ENCODE measurements at regions not wholly inside any gene's neighbourhood (a gene's known extent, or its start where the extent isn't known, plus 50 kb on each side); places are given as distances from the start of the nearest gene placed in this dataset.
"Not testable (repeated sequence)": the region's sequence is repeated elsewhere in the genome, so short reads cannot be mapped to it uniquely, and the experiment has no call there.

DNA sequence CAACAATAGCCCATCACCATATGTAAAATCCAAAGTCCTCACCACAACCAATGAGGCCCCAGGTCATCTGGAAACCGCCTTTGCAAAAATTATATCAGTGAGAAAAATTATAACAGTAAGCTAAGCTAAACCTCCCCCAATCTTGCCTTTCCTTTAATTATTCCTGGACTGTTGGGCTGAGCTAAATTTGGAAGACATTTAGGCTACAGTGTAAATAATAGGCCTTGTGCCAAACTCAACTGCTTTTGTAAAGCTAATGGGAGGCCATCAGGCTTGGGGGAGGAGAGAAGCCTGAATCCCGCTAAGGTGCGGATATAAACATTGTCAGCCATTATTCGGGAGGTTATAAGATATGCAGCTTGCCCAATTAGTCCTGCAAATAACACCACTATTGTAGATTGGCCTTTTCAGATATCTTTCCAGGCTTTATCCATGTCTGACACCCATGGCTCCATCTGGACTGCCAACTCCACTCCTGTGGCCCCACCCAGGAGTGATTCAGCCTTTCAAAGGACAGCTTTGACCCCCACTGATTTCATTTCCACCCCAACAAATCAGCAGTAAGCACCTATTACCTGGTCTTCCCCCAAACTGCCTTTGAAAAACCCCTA lies 53.0 kb upstream of the CA12 start:
- no peak for FAIRE-seq

DNA sequence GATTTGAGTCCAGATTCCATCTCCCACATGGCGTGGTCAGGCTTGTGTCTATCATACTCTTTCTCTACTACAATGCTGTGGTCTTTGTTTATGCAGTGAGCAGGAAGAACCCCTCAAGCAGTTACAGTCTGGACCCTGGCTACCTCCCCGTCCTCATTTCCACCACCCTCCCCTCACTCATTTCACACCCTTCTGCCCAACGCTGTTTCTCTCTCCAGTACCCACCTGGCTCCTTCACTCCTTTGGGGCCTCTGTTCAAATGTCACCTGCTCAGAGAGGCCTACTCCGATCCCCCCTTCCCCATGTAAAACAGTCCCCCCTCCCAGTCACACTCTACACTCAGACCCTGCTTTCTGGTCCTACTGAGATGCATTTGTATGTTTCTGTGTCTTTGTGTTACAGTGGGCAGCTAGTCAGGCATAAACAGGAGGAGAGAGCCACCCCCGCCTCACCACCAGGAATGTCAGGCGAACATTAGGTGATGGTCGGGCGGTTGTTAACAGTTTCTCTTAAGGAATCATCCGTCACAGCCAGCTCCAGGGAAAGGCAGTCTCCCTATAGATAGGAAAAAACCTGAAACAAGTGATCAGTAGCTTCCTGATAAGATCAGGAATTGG lies 53.7 kb upstream of the CA12 start:
- no peak for FAIRE-seq

GRCh38 chr15:63436341-63436740 lies 54.7 kb upstream of the CA12 start:
- FAIRE-seq, result no peak

DNA sequence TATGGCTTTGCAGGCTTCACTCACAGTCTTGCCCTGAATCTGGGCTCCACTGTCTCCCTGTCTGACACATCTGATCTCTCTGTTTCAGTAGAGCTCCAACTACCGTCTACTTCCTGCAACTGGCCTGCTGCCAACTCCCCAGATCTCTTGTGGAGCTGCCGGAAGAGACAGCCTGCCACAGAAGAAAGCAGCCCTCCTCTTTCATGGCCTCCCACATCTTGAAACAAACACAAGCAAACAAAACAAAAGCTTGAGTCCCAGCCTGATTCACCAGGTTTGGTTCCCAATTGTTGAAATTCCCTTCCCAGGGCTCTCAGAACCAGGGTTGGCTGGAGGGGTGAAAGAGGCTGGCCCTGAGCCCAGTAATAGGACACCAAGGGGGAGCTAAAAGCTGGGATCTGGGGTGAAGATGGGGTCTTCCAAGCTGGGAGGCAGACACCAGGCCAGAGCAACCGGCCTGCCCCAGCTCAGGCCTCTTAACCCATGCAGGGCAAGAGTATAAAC lies 55.3 kb upstream of the CA12 start:
- peak; percentile 13 for FAIRE-seq

DNA sequence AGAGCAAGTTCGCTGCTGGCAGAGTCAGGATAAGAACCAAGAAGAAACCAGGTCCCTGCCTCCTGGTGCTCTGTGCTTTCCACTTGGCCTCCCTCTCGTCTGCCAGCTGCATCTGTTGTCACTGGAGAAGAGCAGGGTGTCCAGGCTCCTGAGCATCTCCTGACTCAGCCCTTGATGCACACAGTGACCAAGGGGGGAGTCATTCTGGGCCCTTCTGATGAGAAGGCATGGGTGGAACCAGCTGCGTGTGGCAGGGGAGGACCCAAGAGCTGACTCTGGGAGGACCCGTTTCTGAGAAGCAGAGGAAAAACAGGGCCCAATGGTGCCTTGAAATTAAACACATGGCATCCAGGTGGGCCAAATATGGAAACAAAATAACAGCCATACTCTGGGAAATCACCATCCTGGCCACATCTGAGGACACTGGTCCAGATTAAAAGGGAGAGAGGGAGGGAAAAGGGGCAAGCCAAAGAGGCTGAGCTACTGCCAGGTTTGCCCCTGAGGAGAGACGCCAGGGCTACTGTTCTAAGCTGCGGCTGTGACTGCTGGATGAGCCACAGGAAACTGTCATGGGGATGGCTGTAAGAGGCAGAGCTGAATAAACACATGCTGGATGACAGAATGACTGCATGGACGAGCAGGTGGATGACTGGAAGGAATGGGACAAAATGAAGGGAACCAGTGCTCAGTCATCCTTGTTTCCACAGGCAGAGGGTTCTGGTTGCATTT lies 58.1 kb upstream of the CA12 start:
- FAIRE-seq, result no peak

DNA sequence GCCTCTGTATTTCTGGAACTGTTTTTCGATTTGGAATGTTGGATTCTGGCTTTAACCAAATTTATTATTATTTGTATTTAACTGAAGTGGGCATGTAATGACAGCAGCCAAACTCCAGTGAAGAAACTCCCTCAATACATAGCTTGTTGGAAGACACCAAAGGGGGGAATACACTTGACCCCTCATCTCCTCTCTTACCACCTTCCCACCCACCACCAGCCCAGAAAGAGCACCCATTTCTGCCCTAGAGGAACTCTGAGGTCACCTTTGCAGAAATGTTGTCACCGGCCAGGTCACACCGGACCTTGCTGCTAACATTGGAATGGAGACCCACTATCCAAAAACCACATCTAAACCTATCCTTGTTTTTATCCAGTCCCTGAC lies 58.6 kb upstream of the CA12 start:
- FAIRE-seq, result no peak

DNA sequence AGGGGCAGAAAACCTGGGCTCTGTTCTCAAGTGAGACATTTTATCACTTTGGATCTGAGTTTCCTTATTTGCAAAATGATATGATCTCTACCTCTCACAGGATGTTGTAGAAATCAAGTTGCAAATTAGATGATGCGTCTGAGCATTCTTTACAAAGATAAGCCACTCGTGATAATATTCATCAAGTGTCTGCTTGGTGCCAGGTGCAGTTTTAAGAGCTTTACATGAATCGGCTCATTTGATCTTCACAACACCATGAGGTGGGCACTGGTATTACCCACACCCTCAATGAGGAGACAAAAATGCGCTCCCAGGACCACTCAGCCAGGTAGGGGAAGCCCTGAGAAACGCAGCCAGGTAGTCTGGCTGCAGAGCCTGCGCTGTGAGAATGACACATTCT lies 59.1 kb upstream of the CA12 start:
- FAIRE-seq, result no peak

GRCh38 chr15:63441266-63441665 lies 59.6 kb upstream of the CA12 start:
- FAIRE-seq, result no peak

DNA sequence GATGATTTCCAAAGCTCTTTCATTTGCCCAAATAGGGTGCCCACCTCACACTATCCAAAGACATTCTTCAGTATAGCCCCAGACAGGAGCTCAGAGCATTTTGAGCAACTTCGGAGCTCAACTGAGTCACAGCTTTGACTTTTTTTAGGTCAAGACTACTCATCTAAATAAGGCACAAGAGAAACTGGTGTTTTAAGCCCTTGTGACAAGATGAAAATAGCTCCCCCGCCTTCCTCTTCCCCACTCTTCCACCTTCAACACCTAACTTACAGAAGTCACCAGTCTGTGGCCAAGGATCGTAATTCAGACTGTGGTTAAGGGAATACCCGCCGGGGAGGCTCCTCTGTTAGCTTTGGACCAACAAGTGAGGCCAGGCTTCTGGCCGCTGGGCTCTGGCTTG lies 60.4 kb upstream of the CA12 start:
- FAIRE-seq, result no peak

DNA sequence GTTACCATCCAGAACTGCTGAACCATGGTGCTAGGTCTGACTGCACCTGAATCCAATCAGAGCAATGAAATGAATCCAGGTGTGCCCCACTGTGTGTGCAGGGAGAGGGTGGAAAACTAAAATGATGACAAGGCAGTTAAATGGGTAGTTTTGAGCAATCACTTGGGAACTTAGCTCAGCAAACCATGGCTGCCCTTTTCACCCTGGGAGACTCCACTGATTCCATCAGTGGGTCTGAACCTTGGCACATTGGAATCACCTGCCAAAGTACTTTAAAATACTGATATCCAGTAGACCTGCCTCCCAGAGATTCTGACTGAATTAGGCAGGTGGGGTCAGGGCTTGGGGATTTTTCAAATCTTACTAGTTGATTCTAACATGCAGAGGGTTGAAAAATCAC lies 59.8 kb upstream of the USP3 start:
- no peak for FAIRE-seq

DNA sequence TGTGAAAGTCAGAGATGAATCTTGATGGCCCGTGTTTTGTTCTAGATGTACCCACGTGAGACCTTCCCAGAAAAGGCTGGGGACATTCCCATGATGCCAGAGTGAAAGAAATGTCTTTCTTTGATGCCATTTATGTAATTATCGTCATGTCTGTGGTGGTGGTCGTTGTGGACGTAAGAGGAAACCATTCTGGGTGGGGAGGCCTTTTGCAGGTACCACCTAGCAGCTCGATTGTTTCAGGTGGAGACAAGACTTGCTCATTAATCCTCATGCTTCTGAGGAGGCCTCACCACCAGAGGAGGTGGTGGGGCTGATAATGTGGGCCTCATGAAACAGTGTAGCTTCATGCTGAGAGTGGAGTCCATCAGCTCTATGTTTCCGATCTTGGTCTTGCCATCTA lies 58.1 kb upstream of the USP3 start:
- no peak for FAIRE-seq

DNA sequence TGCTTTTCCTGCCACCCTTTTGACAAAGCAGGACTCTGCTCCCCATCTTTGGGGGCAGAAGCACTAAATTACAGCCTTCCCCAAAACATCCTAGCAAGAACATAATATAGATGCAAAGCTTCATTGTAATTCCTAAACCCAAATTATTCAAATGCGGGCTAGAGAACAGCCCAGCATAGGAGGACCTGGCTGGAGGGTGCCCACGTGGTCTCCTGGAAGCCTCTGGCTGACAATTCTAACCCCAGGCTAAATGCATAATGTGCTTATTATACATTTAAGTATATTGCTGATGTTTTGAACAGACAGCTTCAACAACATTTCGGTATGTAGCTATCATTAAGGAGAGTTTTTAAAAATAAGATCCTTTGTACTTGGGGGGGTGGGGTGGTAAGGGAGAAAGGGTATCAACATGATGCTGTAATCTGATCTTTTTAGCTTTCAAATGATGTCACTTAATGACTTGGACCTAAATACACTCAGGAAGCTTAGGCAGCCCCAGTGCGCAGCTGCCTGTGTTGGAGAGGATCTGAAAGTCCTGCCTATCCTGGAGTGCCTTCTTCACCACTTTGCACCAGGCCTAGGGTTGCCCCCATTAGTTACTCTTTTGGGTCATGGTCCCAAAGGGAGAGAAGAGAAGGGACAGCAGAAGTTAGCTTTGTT lies 57.2 kb upstream of the USP3 start:
- no peak for FAIRE-seq

DNA sequence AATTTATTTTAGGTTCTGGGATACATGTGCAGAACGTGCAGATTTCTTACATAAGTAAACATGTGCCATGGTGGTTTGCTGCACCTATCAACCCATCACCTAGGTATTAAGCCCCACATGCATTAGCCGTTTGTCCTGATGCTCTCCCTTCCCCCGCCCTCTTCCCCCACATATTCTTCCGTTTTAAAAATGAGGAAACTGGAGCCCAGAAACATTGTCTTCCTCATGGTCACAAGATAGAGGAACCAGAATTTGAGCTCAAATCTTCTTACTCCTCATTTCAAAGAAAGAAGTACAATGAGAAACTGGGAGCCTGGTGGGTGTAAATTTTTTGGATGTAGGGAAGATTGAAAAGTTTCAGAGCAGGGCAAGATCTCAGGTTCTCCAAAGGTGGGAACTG lies 56.1 kb upstream of the USP3 start:
- no peak for FAIRE-seq

- not testable (repeated sequence) for FAIRE-seq
Measured at GRCh38 chr15:63448872-63449555, 55.4 kb upstream of the USP3 start.

- no peak for FAIRE-seq
Measured at GRCh38 chr15:63449731-63450130, 54.7 kb upstream of the USP3 start.

DNA sequence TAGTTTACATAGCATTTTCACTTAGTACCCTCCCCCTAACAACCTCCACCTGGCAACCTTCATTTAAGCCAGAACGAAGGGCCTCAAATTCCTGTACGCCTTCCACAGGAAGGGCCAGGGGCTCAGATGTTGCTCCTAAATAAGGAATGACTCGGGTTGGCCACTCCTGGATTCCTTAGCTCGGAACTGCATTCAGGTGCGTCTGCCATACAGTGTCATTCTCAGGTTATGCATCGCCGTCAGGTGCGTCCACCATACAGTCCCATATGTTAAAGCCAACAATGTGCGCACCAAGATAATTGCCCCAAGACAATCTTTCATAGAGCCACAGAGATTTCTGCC lies 53.5 kb upstream of the USP3 start:
- no peak for FAIRE-seq

DNA sequence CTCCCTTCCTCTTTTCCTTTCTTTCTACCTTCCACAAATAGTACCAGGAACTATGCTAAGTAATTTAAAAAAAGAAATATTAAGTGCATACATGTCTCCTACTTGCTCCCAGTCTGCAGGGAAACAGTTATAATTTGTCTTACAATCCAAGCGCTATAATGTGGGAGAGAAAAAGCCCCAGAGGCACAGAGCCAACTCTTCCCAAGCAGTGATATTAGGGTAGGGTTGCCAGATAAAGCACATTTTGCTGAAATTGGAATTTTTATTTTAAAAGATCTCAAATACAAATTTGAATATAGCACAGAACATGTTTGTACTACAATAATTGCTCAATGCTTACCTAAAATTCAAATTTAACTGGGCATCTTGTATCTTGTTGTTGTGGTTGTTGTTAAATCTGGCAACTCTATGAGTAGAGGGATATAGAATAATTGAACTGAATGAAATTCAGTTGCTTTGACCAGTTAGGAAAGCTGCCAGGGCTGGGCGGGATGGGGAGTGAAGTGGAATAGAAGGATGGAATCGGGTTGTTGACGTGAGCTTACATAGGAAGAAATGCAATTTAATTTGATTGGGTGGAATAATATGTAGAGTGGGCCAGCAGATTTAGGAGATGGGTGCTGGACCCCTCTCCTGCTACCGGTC lies 52.6 kb upstream of the USP3 start:
- FAIRE-seq, result no peak

- no peak for FAIRE-seq
Measured at GRCh38 chr15:63452552-63453136, 51.7 kb upstream of the USP3 start.

DNA sequence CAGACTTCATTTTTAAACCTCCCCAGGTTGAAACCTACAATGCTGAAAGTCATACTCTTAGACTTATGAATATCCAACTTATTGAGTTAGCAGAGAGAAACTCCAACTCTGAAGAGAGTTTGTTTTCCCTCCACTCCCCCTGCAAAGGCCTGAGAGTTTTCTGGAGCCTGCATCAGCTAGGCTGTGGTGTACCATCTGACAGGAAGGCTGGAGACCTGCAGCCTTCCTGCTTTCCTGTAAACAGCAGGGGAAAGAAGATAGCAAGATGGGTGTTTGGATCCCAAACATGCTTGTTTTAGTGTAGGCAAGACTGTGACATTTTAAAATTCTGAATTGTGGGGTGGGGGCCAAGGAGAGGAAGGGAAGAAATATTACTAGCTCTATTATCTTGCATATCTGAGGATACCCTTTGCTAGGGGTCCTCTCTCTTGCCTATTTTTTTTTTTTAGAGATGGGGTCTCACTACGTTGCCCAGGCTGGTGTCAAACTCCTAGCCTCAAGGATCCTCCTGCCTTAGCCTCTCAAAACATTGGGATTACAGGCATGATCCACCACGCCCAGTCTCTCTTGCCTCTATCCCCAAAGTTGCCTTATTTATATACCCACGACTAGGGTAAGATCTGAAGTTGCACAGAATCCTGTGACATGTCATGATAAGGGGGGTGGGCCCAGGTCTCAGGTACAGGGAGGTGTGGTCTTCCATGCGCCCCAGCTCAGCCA lies 51.0 kb upstream of the USP3 start:
- FAIRE-seq, result no peak

- FAIRE-seq, result no peak
Measured at GRCh38 chr15:63454503-63455211, 49.7 kb upstream of the USP3 start.

Measured in islet of Langerhans (tissue), 1 donor.